Panc1 (cell line): ENCODE measurements at regions not wholly inside any gene's neighbourhood (a gene's known extent, or its start where the extent isn't known, plus 50 kb on each side); places are given as distances from the start of the nearest gene placed in this dataset.

Experiments
- ATAC-seq: fragments of 200-7000 bp; cut with Tn5 transposase; 2 replicates; pipeline ENCODE4 v1.9.1; 2020; ENCODE audit warnings: mild to moderate bottlenecking, moderate library complexity
- BruUV-seq: library from RNA; stranded (reverse); fragments of 400-500 nt; replicated peaks from 2 replicates; lab custom pipeline; 2021; lab: Mats Ljungman, UMichigan
- CTCF ChIA-PET: fragments of 300-600 bp; sonication (Branson Sonifier 250); formaldehyde crosslinking; loops from one replicate; lab custom pipeline; 2022; ENCODE audit warnings: antibody characterized with exemption; lab: Charles Lee
- POLR2A ChIA-PET: fragments of 300-600 bp; sonication (Branson Sonifier 250); formaldehyde crosslinking; loops from one replicate; lab custom pipeline; 2022; ENCODE audit warnings: antibody characterized with exemption; lab: Charles Lee
- DNase-seq: peaks from one replicate; pipeline ENCODE4 v3.0.0-alpha.2; 2010; ENCODE audit warnings: low read depth, low spot score
- H3K27ac ChIP-seq: 2 replicates; pipeline ENCODE4 v1.5.1; 2011; ENCODE audit warnings: mild to moderate bottlenecking, low read length, inconsistent platforms
- H3K27me3 ChIP-seq: fragments of 200-500 bp; sonication (Bioruptor generic); 2 replicates; pipeline ENCODE4 v1.6.0; 2014; ENCODE audit warnings: low read length, inconsistent platforms; ENCODE audit not compliant: control insufficient read depth, insufficient read depth
- H3K36me3 ChIP-seq: fragments of 200-500 bp; sonication (Bioruptor generic); 2 replicates; pipeline ENCODE4 v1.5.1; 2014; ENCODE audit warnings: inconsistent platforms, mild to moderate bottlenecking, low read length, moderate library complexity; ENCODE audit not compliant: control insufficient read depth, insufficient read depth
- H3K4me1 ChIP-seq: 2 replicates; pipeline ENCODE4 v1.5.1; 2011; ENCODE audit warnings: inconsistent platforms, mild to moderate bottlenecking, low read length, moderate library complexity; ENCODE audit not compliant: control insufficient read depth, insufficient read depth
- H3K4me3 ChIP-seq, 2 experiments: 2 replicates each; pipeline ENCODE4 v1.5.1; 2011 to 2012; ENCODE audit warnings: low read depth in 2 of 2, low read length in 2 of 2, mild to moderate bottlenecking in 2 of 2, inconsistent platforms in 1 of 2, moderate library complexity in 1 of 2
- H3K9me3 ChIP-seq: fragments of 200-500 bp; sonication (Bioruptor generic); 2 replicates; pipeline ENCODE4 v1.5.1; 2014; ENCODE audit warnings: low read depth, mild to moderate bottlenecking, inconsistent platforms, low read length, moderate library complexity; ENCODE audit not compliant: control insufficient read depth, insufficient read depth
- POLR2AphosphoS5 ChIP-seq: IDR thresholded peaks from 2 replicates; pipeline ENCODE4 v1.6.1; 2012; ENCODE audit warnings: mild to moderate bottlenecking, low read depth, low read length, moderate library complexity
- SIN3A ChIP-seq: IDR thresholded peaks from 2 replicates; pipeline ENCODE4 v1.6.1; 2012; ENCODE audit warnings: low read depth, mild to moderate bottlenecking, low read length, moderate library complexity, borderline replicate concordance; ENCODE audit not compliant: insufficient read depth
- TCF7L2 ChIP-seq: IDR thresholded peaks from 2 replicates; pipeline ENCODE4 v1.6.1; 2011; ENCODE audit warnings: mild to moderate bottlenecking, low read depth, low read length, inconsistent platforms
- in situ Hi-C: cut with HindIII; loops from 2 replicates; pipeline ENCODE4 v1.10.0; 2016; ENCODE audit warnings: low sequenced_read_pairs, low pct_unique_long_range_greater_than_20kb
- intact Hi-C: fragments of 100-400 bp; cut with micrococcal nuclease; formaldehyde crosslinking; loops from one replicate; pipeline ENCODE4 v1.10.0; 2022; ENCODE audit not compliant: unreplicated experiment
- TF ChIP-seq, protein P1 (sequence below): fragments of 450-650 bp; IDR thresholded peaks from 2 replicates; pipeline ENCODE4 v1.5.1; 2017; ENCODE audit warnings: mild to moderate bottlenecking
- TF ChIP-seq, protein P2 (sequence below), 2 experiments: IDR thresholded peaks; 2 replicates each; pipeline ENCODE4 v1.6.1; 2011 to 2012; ENCODE audit warnings: low read depth in 2 of 2, control low read depth in 1 of 2, low read length in 1 of 2, mild to moderate bottlenecking in 1 of 2, moderate library complexity in 1 of 2; ENCODE audit not compliant: insufficient read depth in 1 of 2

DNA sequence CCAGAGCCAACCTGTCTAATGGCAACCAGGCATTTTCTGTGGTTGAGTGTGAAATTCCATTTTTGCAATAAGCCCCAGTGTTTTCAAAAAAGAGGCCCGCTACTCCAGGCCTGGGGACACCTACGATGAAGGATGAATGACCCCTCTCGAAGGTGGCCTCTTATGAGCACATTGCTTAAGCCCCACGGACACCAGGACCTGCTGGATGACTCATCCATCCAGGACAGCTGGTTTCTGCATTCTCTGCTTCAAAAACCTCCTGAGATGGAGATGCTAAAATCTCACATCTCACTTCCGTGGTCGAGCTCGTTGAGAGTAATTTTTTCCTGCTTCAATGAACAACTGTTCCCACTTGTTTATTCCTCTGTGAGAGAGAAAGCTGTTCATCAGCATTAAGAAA is 150.2 kb upstream of the FZD8 start:
- ChIA-PET CTCF (no interaction called here), POLR2A (no interaction called here)
- in situ Hi-C loops (no loop called here), intact Hi-C loops (no loop called here)
- BruUV-seq, result no TSS peak
- no peaks in the 10 kb centered on the region for H3K36me3 ChIP-seq
- no peak overlapping the region for H3K4me3 ChIP-seq
- H3K27me3 ChIP-seq, result no peaks in the 10 kb centered on the region
- no peak for TF ChIP-seq SIN3A
- TF ChIP-seq, protein P1, sequence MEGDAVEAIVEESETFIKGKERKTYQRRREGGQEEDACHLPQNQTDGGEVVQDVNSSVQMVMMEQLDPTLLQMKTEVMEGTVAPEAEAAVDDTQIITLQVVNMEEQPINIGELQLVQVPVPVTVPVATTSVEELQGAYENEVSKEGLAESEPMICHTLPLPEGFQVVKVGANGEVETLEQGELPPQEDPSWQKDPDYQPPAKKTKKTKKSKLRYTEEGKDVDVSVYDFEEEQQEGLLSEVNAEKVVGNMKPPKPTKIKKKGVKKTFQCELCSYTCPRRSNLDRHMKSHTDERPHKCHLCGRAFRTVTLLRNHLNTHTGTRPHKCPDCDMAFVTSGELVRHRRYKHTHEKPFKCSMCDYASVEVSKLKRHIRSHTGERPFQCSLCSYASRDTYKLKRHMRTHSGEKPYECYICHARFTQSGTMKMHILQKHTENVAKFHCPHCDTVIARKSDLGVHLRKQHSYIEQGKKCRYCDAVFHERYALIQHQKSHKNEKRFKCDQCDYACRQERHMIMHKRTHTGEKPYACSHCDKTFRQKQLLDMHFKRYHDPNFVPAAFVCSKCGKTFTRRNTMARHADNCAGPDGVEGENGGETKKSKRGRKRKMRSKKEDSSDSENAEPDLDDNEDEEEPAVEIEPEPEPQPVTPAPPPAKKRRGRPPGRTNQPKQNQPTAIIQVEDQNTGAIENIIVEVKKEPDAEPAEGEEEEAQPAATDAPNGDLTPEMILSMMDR, result no peak
- no peak for TF ChIP-seq POLR2AphosphoS5
- no peak for TF ChIP-seq TCF7L2
- TF ChIP-seq, protein P2, sequence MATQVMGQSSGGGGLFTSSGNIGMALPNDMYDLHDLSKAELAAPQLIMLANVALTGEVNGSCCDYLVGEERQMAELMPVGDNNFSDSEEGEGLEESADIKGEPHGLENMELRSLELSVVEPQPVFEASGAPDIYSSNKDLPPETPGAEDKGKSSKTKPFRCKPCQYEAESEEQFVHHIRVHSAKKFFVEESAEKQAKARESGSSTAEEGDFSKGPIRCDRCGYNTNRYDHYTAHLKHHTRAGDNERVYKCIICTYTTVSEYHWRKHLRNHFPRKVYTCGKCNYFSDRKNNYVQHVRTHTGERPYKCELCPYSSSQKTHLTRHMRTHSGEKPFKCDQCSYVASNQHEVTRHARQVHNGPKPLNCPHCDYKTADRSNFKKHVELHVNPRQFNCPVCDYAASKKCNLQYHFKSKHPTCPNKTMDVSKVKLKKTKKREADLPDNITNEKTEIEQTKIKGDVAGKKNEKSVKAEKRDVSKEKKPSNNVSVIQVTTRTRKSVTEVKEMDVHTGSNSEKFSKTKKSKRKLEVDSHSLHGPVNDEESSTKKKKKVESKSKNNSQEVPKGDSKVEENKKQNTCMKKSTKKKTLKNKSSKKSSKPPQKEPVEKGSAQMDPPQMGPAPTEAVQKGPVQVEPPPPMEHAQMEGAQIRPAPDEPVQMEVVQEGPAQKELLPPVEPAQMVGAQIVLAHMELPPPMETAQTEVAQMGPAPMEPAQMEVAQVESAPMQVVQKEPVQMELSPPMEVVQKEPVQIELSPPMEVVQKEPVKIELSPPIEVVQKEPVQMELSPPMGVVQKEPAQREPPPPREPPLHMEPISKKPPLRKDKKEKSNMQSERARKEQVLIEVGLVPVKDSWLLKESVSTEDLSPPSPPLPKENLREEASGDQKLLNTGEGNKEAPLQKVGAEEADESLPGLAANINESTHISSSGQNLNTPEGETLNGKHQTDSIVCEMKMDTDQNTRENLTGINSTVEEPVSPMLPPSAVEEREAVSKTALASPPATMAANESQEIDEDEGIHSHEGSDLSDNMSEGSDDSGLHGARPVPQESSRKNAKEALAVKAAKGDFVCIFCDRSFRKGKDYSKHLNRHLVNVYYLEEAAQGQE (IDR thresholded peaks at IDR 0.05; ENCODE audit: insufficient read depth in 1 of 2, low read depth in 2 of 2, low read length in 1 of 2), result no peak
- no peak overlapping the region for H3K27ac ChIP-seq
- no peak for DNase-seq
- H3K4me1 ChIP-seq, result no peaks in the 10 kb centered on the region
- ATAC-seq, result no peak
- no peaks in the 10 kb centered on the region for H3K9me3 ChIP-seq

DNA sequence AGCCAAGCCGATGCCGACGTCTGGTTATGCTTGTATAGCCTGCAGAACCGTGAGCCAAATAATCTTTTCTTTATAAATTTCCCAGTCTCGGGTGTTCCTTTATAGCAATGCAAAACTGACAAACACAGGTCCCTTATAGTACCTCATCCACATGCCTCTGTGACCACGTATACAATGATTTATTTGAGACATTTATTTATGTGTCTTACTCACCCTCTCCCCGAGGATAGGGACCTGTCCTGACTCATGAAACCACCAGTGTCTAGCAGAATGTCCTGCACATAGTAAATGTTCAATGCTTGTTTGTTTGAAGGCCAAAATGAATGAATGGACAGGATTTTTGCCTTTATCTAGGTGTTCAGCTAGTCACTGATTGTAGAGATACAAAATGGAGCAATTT is 147.9 kb upstream of the FZD8 start:
- intact Hi-C loops (no loop called here), in situ Hi-C loops (no loop called here)
- POLR2A ChIA-PET, result no interaction called here
- H3K27ac ChIP-seq, result no peak overlapping the region
- CTCF ChIA-PET, result no interaction called here
- H3K9me3 ChIP-seq, result no peaks in the 10 kb centered on the region
- no peaks in the 10 kb centered on the region for H3K27me3 ChIP-seq
- TF ChIP-seq SIN3A (no peak), TCF7L2 (no peak), POLR2AphosphoS5 (no peak)
- TF ChIP-seq, protein P1, result no peak
- TF ChIP-seq, protein P2 (IDR thresholded peaks at IDR 0.05; ENCODE audit: insufficient read depth in 1 of 2, low read depth in 2 of 2, low read length in 1 of 2), result no peak
- DNase-seq (no peak), ATAC-seq (no peak)
- BruUV-seq, result no TSS peak
- H3K4me1 ChIP-seq, result no peaks in the 10 kb centered on the region
- H3K36me3 ChIP-seq, result no peaks in the 10 kb centered on the region
- no peak overlapping the region for H3K4me3 ChIP-seq
